HL-60 (cell line): ENCODE measurements at regions not wholly inside any gene's neighbourhood (a gene's known extent, or its start where the extent isn't known, plus 50 kb on each side); places are given as distances from the start of the nearest gene placed in this dataset.

Experiments
- DNase-seq, 2 experiments: peaks; one replicate each; pipeline ENCODE4 v3.0.0-alpha.2; 2010 to 2020; ENCODE audit warnings: low read depth in 1 of 2, low spot score in 1 of 2
- H3K27ac ChIP-seq: fragments of 250-450 bp; sonication (Bioruptor Pico); replicated peaks from 2 replicates; pipeline ENCODE4 v1.5.1; 2020; ENCODE audit warnings: mild to moderate bottlenecking, moderate library complexity
- H3K27me3 ChIP-seq: fragments of 250-450 bp; sonication (Bioruptor Pico); 2 replicates; pipeline ENCODE4 v1.5.1; 2021; ENCODE audit warnings: mild to moderate bottlenecking, moderate library complexity; ENCODE audit not compliant: insufficient read depth, poor library complexity, severe bottlenecking
- H3K4me3 ChIP-seq: replicated peaks from 2 replicates; pipeline ENCODE4 v1.5.1; 2011; ENCODE audit warnings: mild to moderate bottlenecking, control low read depth, low read length; ENCODE audit not compliant: insufficient read depth
- CTCF ChIP-seq: IDR thresholded peaks from one replicate; pipeline ENCODE4 v1.5.1; 2011; ENCODE audit warnings: low read length, control low read depth, inconsistent platforms; ENCODE audit not compliant: insufficient read depth
- GABPA ChIP-seq: IDR thresholded peaks from 2 replicates; pipeline ENCODE4 v1.6.1; 2012; ENCODE audit warnings: low read depth
- POLR2AphosphoS5 ChIP-seq: IDR thresholded peaks from 2 replicates; pipeline ENCODE4 v1.6.1; 2012; ENCODE audit warnings: low read depth
- REST ChIP-seq: IDR thresholded peaks from 2 replicates; pipeline ENCODE4 v1.6.1; 2012; ENCODE audit warnings: low read depth; ENCODE audit not compliant: insufficient replicate concordance
- SPI1 ChIP-seq: IDR thresholded peaks from 2 replicates; pipeline ENCODE4 v1.6.1; 2012; ENCODE audit warnings: low read depth, mild to moderate bottlenecking, borderline replicate concordance

GRCh38 chr5:115072266-115073064, 97.2 kb downstream of the TRIM36 start:
- Histone ChIP-seq H3K27me3 (no peaks in the 10 kb centered on the region), H3K27ac (no peak overlapping the region), H3K4me3 (no peak overlapping the region)
- no peak for TF ChIP-seq GABPA
- TF ChIP-seq SPI1, result no peak
- no peak for TF ChIP-seq POLR2AphosphoS5
- TF ChIP-seq REST, result no peak
- TF ChIP-seq CTCF, result no peak
- DNase-seq, result no peak

- TF ChIP-seq SPI1 (no peak), POLR2AphosphoS5 (no peak), REST (no peak), CTCF (no peak), GABPA (no peak)
- no peak overlapping the region for H3K27ac ChIP-seq
- H3K27me3 ChIP-seq, result no peaks in the 10 kb centered on the region
- H3K4me3 ChIP-seq, result no peak overlapping the region
- no peak for DNase-seq
Measured at GRCh38 chr5:115070737-115071136, 99.0 kb downstream of the TRIM36 start.

- DNase-seq, result peak in 1 of 2 experiments; percentile 23
- Histone ChIP-seq H3K27ac (no peak overlapping the region), H3K27me3 (no peaks in the 10 kb centered on the region), H3K4me3 (no peak overlapping the region)
- TF ChIP-seq REST, result no peak
- TF ChIP-seq CTCF, result no peak
- no peak for TF ChIP-seq GABPA
- no peak for TF ChIP-seq POLR2AphosphoS5
- TF ChIP-seq SPI1, result no peak
Measured at GRCh38 chr5:115069087-115069968, 100.4 kb downstream of the TRIM36 start.
